ENCODE measurements at regions not wholly inside any gene's neighbourhood (a gene's known extent, or its start where the extent isn't known, plus 50 kb on each side); places are given as distances from the start of the nearest gene placed in this dataset.

- DNase-seq: no peak
Observed at GRCh38 chr4:180710628-180711337, 1532.4 kb upstream of the TENM3 start.

- no peak for DNase-seq
Observed at GRCh38 chr4:180717451-180718033, 1525.7 kb upstream of the TENM3 start.

- no peak for DNase-seq
Observed at GRCh38 chr4:180721356-180721755, 1521.8 kb upstream of the TENM3 start.

GRCh38 chr4:180726611-180727010 is 1516.6 kb upstream of the TENM3 start:
- DNase-seq: no peak

- DNase-seq: no peak
Observed at GRCh38 chr4:180727478-180727877, 1515.7 kb upstream of the TENM3 start.

GRCh38 chr4:180734753-180735432 is 1508.3 kb upstream of the TENM3 start:
- DNase-seq: no peak

- DNase-seq: no peak
Observed at GRCh38 chr4:180741703-180742102, 1501.5 kb upstream of the TENM3 start.

- no peak for DNase-seq
Observed at GRCh38 chr4:180745019-180745418, 1498.2 kb upstream of the TENM3 start.

GRCh38 chr4:180751009-180751408 is 1492.2 kb upstream of the TENM3 start:
- no peak for DNase-seq

- no peak for DNase-seq
Observed at GRCh38 chr4:180757927-180758326, 1485.3 kb upstream of the TENM3 start.

GRCh38 chr4:180766045-180766444 is 1477.2 kb upstream of the TENM3 start:
- DNase-seq: no peak

GRCh38 chr4:180766944-180767729 is 1476.1 kb upstream of the TENM3 start:
- DNase-seq: no peak

GRCh38 chr4:180768610-180769009 is 1474.6 kb upstream of the TENM3 start:
- DNase-seq: no peak

- no peak for DNase-seq
Observed at GRCh38 chr4:180769791-180770190, 1473.4 kb upstream of the TENM3 start.

GRCh38 chr4:180770265-180770664 is 1472.9 kb upstream of the TENM3 start:
- no peak for DNase-seq

GRCh38 chr4:180784940-180785339 is 1458.3 kb upstream of the TENM3 start:
- DNase-seq: no peak

- no peak for DNase-seq
Observed at GRCh38 chr4:180788729-180789128, 1454.5 kb upstream of the TENM3 start.

GRCh38 chr4:180789929-180790328 is 1453.3 kb upstream of the TENM3 start:
- no peak for DNase-seq

- no peak for DNase-seq
Observed at GRCh38 chr4:180790471-180790870, 1452.7 kb upstream of the TENM3 start.

GRCh38 chr4:180792541-180792940 is 1450.7 kb upstream of the TENM3 start:
- DNase-seq: no peak

- DNase-seq: no peak
Observed at GRCh38 chr4:180794333-180794732, 1448.9 kb upstream of the TENM3 start.

- DNase-seq: no peak
Observed at GRCh38 chr4:180798036-180798577, 1445.1 kb upstream of the TENM3 start.

GRCh38 chr4:180799798-180800197 is 1443.4 kb upstream of the TENM3 start:
- no peak for DNase-seq
